CD14-positive monocyte (primary cell): ENCODE measurements at regions not wholly inside any gene's neighbourhood (a gene's known extent, or its start where the extent isn't known, plus 50 kb on each side); places are given as distances from the start of the nearest gene placed in this dataset.

Experiments used
- DNase-seq, 3 donors: peaks; one replicate each; pipeline ENCODE4 v3.0.0-alpha.2; 2011 to 2022
- H2AFZ ChIP-seq: 2 replicates; pipeline ENCODE4 v1.6.0; 2012; ENCODE audit warnings: mild to moderate bottlenecking, low read depth, low read length, inconsistent platforms; ENCODE audit not compliant: insufficient read depth, poor library complexity, severe bottlenecking
- H3K27ac ChIP-seq, 2 donors: 1 replicate in 1 of 2; 2 replicates in 1 of 2; pipeline ENCODE4 v1.5.1; 2012 to 2013; ENCODE audit warnings: low read length in 2 of 2, control low read depth in 1 of 2, inconsistent platforms in 1 of 2, low read depth in 1 of 2, mild to moderate bottlenecking in 1 of 2
- H3K27me3 ChIP-seq, 2 donors: one replicate each; pipeline versions ENCODE4 v1.6.0 to v1.6.1; 2011 to 2013; ENCODE audit warnings: low read length in 2 of 2; ENCODE audit not compliant: control insufficient read depth in 2 of 2, insufficient read depth in 2 of 2
- H3K36me3 ChIP-seq, 2 donors: replicated peaks in 1 of 2; 1 replicate in 1 of 2; 2 replicates in 1 of 2; pipeline versions ENCODE4 v1.5.1 to v1.6.1; 2012 to 2013; ENCODE audit warnings: low read length in 2 of 2, control low read depth in 1 of 2, inconsistent platforms in 1 of 2, mild to moderate bottlenecking in 1 of 2; ENCODE audit not compliant: insufficient read depth in 2 of 2, control insufficient read depth in 1 of 2
- H3K4me1 ChIP-seq, 2 donors: 1 replicate in 1 of 2; 2 replicates in 1 of 2; pipeline versions ENCODE4 v1.5.1 to v1.6.1; 2012 to 2013; ENCODE audit warnings: low read length in 2 of 2, control low read depth in 1 of 2, inconsistent platforms in 1 of 2, mild to moderate bottlenecking in 1 of 2, moderate library complexity in 1 of 2; ENCODE audit not compliant: insufficient read depth in 2 of 2, control insufficient read depth in 1 of 2
- H3K4me2 ChIP-seq: replicated peaks from 2 replicates; pipeline ENCODE3; 2012; ENCODE audit warnings: low read length, moderate library complexity, mild to moderate bottlenecking; ENCODE audit not compliant: poor library complexity, severe bottlenecking; ENCODE audit errors: extremely low read depth
- H3K4me3 ChIP-seq, 3 experiments: fragments of 200-600 bp in 1 of 3; sonication (generic) in 1 of 3; replicated peaks in 1 of 3; 1 replicate in 2 of 3; 2 replicates in 1 of 3; pipeline ENCODE4 v1.5.1; 2011 to 2013; ENCODE audit warnings: low read length in 3 of 3, mild to moderate bottlenecking in 3 of 3, control low read depth in 2 of 3, low read depth in 2 of 3, inconsistent platforms in 1 of 3, moderate library complexity in 1 of 3
- H3K79me2 ChIP-seq: 2 replicates; pipeline ENCODE4 v1.6.0; 2012; ENCODE audit warnings: mild to moderate bottlenecking, control low read depth, inconsistent platforms, low read length, moderate library complexity; ENCODE audit not compliant: insufficient read depth
- H3K9ac ChIP-seq: 2 replicates; pipeline ENCODE4 v1.6.0; 2017; ENCODE audit warnings: low read length, mild to moderate bottlenecking; ENCODE audit not compliant: insufficient read depth, poor library complexity, severe bottlenecking
- H3K9me3 ChIP-seq, 2 donors: replicated peaks in 1 of 2; 1 replicate in 1 of 2; 2 replicates in 1 of 2; pipeline versions ENCODE4 v1.5.1 to v1.6.1; 2012 to 2013; ENCODE audit warnings: low read length in 2 of 2, control low read depth in 1 of 2; ENCODE audit not compliant: control insufficient read depth in 1 of 2, insufficient read depth in 1 of 2
- H4K20me1 ChIP-seq: 2 replicates; pipeline ENCODE4 v1.6.0; 2012; ENCODE audit warnings: mild to moderate bottlenecking, low read length, control low read depth, moderate library complexity; ENCODE audit not compliant: insufficient read depth
- H3K27ac Mint-ChIP-seq, 7 donors: one replicate each; pipeline ENCODE4 v1.8.0; 2020; ENCODE audit warnings: mild to moderate bottlenecking in 7 of 7, mixed read lengths in 7 of 7, moderate library complexity in 6 of 7, inconsistent platforms in 2 of 7
- H3K27me3 Mint-ChIP-seq, 3 donors: one replicate each; pipeline ENCODE4 v1.8.0; 2021 to 2022; ENCODE audit warnings: low read depth in 3 of 3, mild to moderate bottlenecking in 3 of 3, mixed read lengths in 3 of 3, moderate library complexity in 3 of 3, inconsistent platforms in 1 of 3
- H3K36me3 Mint-ChIP-seq, 2 donors: one replicate each; pipeline ENCODE4 v1.8.0; 2020; ENCODE audit warnings: mixed read lengths in 2 of 2, inconsistent platforms in 1 of 2, mild to moderate bottlenecking in 1 of 2
- H3K4me1 Mint-ChIP-seq: one replicate; pipeline ENCODE4 v1.8.0; 2020; ENCODE audit warnings: mild to moderate bottlenecking, mixed read lengths
- H3K4me3 Mint-ChIP-seq, 2 donors: one replicate each; pipeline ENCODE4 v1.8.0; 2020; ENCODE audit warnings: mild to moderate bottlenecking in 2 of 2, mixed read lengths in 2 of 2, moderate library complexity in 1 of 2
- H3K9me3 Mint-ChIP-seq, 7 donors: one replicate each; pipeline ENCODE4 v1.8.0; 2020 to 2022; ENCODE audit warnings: mixed read lengths in 7 of 7, mild to moderate bottlenecking in 6 of 7, moderate library complexity in 6 of 7, inconsistent platforms in 2 of 7
- WGBS: methylation state at CpG from one replicate; pipeline ENCODE4 v1.1.5; 2013; ENCODE audit warnings: missing lambda C conversion rate; ENCODE audit not compliant: insufficient coverage; 5-methylcytosine and 5-hydroxymethylcytosine counted together
- intact Hi-C, 2 donors: fragments of 100-400 bp; cut with micrococcal nuclease; formaldehyde crosslinking; loops; one replicate each; pipeline versions ENCODE4 v1.15.0 to v1.15.1; 2023
- TF ChIP-seq, protein P1 (sequence below): fragments of 200-600 bp; IDR thresholded peaks from one replicate; pipeline ENCODE4 v1.8.0; 2022; ENCODE audit warnings: antibody characterized with exemption, mild to moderate bottlenecking

DNA sequence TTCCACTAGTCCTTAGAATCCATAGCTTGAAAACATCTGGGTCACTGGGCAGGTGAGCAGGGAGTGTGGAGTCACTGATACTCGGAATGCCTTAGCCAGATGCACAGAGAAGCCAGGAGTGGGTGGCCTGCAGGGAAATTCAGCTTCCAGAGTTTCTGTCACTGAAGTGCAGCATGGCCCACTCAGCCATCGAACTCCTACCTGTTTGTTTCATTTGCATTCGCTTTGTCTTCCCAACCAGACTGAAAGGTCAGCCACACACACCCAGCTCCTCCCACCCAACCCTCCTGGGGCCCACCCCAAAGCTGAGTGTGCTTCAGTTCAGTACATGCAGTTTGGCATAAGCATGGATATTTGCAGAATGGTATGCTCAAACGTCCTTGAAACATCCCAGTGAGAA, 124.5 kb upstream of the ATP10A start:
- no peak overlapping the region for H3K27ac Mint-ChIP-seq
- no peak overlapping the region for H2AFZ ChIP-seq
- TF ChIP-seq, protein P1, sequence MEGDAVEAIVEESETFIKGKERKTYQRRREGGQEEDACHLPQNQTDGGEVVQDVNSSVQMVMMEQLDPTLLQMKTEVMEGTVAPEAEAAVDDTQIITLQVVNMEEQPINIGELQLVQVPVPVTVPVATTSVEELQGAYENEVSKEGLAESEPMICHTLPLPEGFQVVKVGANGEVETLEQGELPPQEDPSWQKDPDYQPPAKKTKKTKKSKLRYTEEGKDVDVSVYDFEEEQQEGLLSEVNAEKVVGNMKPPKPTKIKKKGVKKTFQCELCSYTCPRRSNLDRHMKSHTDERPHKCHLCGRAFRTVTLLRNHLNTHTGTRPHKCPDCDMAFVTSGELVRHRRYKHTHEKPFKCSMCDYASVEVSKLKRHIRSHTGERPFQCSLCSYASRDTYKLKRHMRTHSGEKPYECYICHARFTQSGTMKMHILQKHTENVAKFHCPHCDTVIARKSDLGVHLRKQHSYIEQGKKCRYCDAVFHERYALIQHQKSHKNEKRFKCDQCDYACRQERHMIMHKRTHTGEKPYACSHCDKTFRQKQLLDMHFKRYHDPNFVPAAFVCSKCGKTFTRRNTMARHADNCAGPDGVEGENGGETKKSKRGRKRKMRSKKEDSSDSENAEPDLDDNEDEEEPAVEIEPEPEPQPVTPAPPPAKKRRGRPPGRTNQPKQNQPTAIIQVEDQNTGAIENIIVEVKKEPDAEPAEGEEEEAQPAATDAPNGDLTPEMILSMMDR: no peak

DNA sequence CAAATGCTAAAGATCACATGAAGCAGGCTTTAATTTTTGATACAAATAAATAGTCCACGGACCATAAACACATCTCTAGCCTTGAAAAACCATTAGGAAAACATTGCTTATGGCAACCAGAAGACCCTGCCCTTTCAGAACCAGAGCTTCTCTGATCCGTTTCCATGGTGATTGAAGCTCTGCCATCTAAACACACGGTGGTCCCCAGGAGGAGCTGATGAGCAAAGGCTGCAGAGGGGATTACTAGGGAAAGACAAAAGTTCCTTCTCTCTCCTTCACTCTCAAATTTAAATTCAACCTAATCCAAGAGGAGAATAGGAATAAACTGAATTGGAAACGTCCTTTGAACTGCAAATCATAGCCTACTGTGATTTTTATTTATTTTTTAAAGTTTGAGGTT, 122.0 kb upstream of the ATP10A start:
- H3K9me3 Mint-ChIP-seq: peaks cover 2 to 16% (median 11%) of the 10 kb centered on the region in 7 donors
- no peaks in the 10 kb centered on the region for H3K36me3 ChIP-seq

More for the DNA sequence above, 124.5 kb upstream of the ATP10A start:
- H3K4me1 ChIP-seq: no peaks in the 10 kb centered on the region
- H4K20me1 ChIP-seq: no peaks in the 10 kb centered on the region
- WGBS: 87% methylated on average over 2 of the region's 4 CpGs
- DNase-seq: no peak
- H3K36me3 Mint-ChIP-seq: no peaks in the 10 kb centered on the region
- H3K9me3 ChIP-seq: peaks cover 13 to 16% of the 10 kb centered on the region in 2 donors
- H3K4me2 ChIP-seq: no peak overlapping the region
- H3K79me2 ChIP-seq: no peaks in the 10 kb centered on the region
- no peak overlapping the region for H3K27ac ChIP-seq
- H3K27me3 ChIP-seq: no peaks in the 10 kb centered on the region
- intact Hi-C loops: no loop called here
- H3K4me3 Mint-ChIP-seq: no peak overlapping the region
- H3K4me1 Mint-ChIP-seq: no peaks in the 10 kb centered on the region
- no peak overlapping the region for H3K9ac ChIP-seq
- H3K27me3 Mint-ChIP-seq: peaks cover 1 to 6% (median 4%) of the 10 kb centered on the region in 3 donors
- H3K4me3 ChIP-seq: no peak overlapping the region
- H3K9me3 Mint-ChIP-seq: peaks cover 2 to 22% (median 14%) of the 10 kb centered on the region in 7 donors
- H3K36me3 ChIP-seq: no peaks in the 10 kb centered on the region

More for the DNA sequence above, 122.0 kb upstream of the ATP10A start:
- Histone ChIP-seq H3K27me3 (no peaks in the 10 kb centered on the region), H3K27ac (no peak overlapping the region), H3K4me1 (no peaks in the 10 kb centered on the region), H3K79me2 (no peaks in the 10 kb centered on the region), H3K4me3 (no peak overlapping the region), H3K9ac (no peak overlapping the region), H2AFZ (no peak overlapping the region), H4K20me1 (no peaks in the 10 kb centered on the region), H3K4me2 (no peak overlapping the region), H3K9me3 (peaks cover 4 to 12% of the 10 kb centered on the region in 2 donors)
- no peak for DNase-seq
- H3K36me3 Mint-ChIP-seq: no peaks in the 10 kb centered on the region
- H3K27me3 Mint-ChIP-seq: peaks cover 1 to 4% (median 2%) of the 10 kb centered on the region in 3 donors
- TF ChIP-seq, protein P1: no peak
- WGBS: 0% methylated on average over 1 of the region's 4 CpGs
- no peak overlapping the region for H3K27ac Mint-ChIP-seq
- no peak overlapping the region for H3K4me3 Mint-ChIP-seq
- intact Hi-C loops: no loop called here
- H3K4me1 Mint-ChIP-seq: no peaks in the 10 kb centered on the region
